Trophoblast cell (in vitro differentiated cells and primary cell): ENCODE measurements at regions not wholly inside any gene's neighbourhood (a gene's known extent, or its start where the extent isn't known, plus 50 kb on each side); places are given as distances from the start of the nearest gene placed in this dataset.
"Not testable (repeated sequence)": the region's sequence is repeated elsewhere in the genome, so short reads cannot be mapped to it uniquely, and the experiment has no call there.

Source experiments
- DNase-seq, 2 donors: peaks; one replicate each; pipeline ENCODE4 v3.0.0-alpha.2; 2016
- H2AFZ ChIP-seq: 2 replicates; pipeline ENCODE4 v1.6.1; 2013; ENCODE audit warnings: low read length, moderate library complexity, mild to moderate bottlenecking; ENCODE audit not compliant: insufficient read depth, poor library complexity
- H2AK5ac ChIP-seq: 2 replicates; pipeline ENCODE4 v1.6.1; 2013; ENCODE audit warnings: mild to moderate bottlenecking, low read length
- H2BK120ac ChIP-seq: 2 replicates; pipeline ENCODE4 v1.6.1; 2013; ENCODE audit warnings: low read length, mild to moderate bottlenecking, moderate library complexity; ENCODE audit not compliant: insufficient read depth, poor library complexity
- H2BK12ac ChIP-seq: 2 replicates; pipeline ENCODE4 v1.6.1; 2013; ENCODE audit warnings: mild to moderate bottlenecking, low read length, moderate library complexity
- H2BK5ac ChIP-seq: 2 replicates; pipeline ENCODE4 v1.6.1; 2013; ENCODE audit warnings: low read length, low read depth, moderate library complexity, mild to moderate bottlenecking; ENCODE audit not compliant: poor library complexity
- H3K14ac ChIP-seq: 2 replicates; pipeline ENCODE4 v1.6.1; 2013; ENCODE audit warnings: mild to moderate bottlenecking, low read length
- H3K18ac ChIP-seq: 2 replicates; pipeline ENCODE4 v1.6.1; 2013; ENCODE audit warnings: mild to moderate bottlenecking, low read length
- H3K23ac ChIP-seq: 2 replicates; pipeline ENCODE4 v1.6.1; 2013; ENCODE audit warnings: low read length
- H3K27ac ChIP-seq: 2 replicates; pipeline ENCODE4 v1.5.1; 2013; ENCODE audit warnings: low read depth, mild to moderate bottlenecking, inconsistent platforms, low read length, moderate library complexity
- H3K27me3 ChIP-seq: 2 replicates; pipeline ENCODE4 v1.6.1; 2013; ENCODE audit warnings: inconsistent platforms, mild to moderate bottlenecking, low read length, moderate library complexity; ENCODE audit not compliant: insufficient read depth
- H3K36me3 ChIP-seq, 2 experiments: 1 replicate in 1 of 2; 2 replicates in 1 of 2; pipeline ENCODE4 v1.6.1; 2013; ENCODE audit warnings: low read length in 2 of 2, mild to moderate bottlenecking in 2 of 2, moderate library complexity in 1 of 2; ENCODE audit not compliant: insufficient read depth in 2 of 2, control insufficient read depth in 1 of 2
- H3K4ac ChIP-seq: 2 replicates; pipeline ENCODE4 v1.6.1; 2013; ENCODE audit warnings: low read depth, mild to moderate bottlenecking, low read length, moderate library complexity
- H3K4me1 ChIP-seq, 2 experiments: 1 replicate in 1 of 2; 2 replicates in 1 of 2; pipeline ENCODE4 v1.6.1; 2013; ENCODE audit warnings: low read length in 2 of 2, mild to moderate bottlenecking in 2 of 2, moderate library complexity in 1 of 2; ENCODE audit not compliant: insufficient read depth in 2 of 2, control insufficient read depth in 1 of 2
- H3K4me2 ChIP-seq: 2 replicates; pipeline ENCODE4 v1.6.1; 2013; ENCODE audit warnings: inconsistent platforms, mild to moderate bottlenecking, low read length, moderate library complexity
- H3K4me3 ChIP-seq: 2 replicates; pipeline ENCODE4 v1.5.1; 2013; ENCODE audit warnings: mild to moderate bottlenecking, low read depth, low read length, inconsistent platforms
- H3K79me1 ChIP-seq: one replicate; pipeline ENCODE4 v1.6.1; 2013; ENCODE audit warnings: low read length
- H3K79me2 ChIP-seq: 2 replicates; pipeline ENCODE4 v1.6.1; 2013; ENCODE audit warnings: low read length, mild to moderate bottlenecking; ENCODE audit not compliant: control insufficient read depth, insufficient read depth, poor library complexity
- H3K9ac ChIP-seq: 2 replicates; pipeline ENCODE4 v1.6.1; 2013; ENCODE audit warnings: mild to moderate bottlenecking, low read length
- H3K9me3 ChIP-seq: 2 replicates; pipeline ENCODE4 v1.6.1; 2013; ENCODE audit warnings: low read depth, mild to moderate bottlenecking, control low read depth, inconsistent platforms, low read length; ENCODE audit not compliant: insufficient read depth
- H4K12ac ChIP-seq: 2 replicates; pipeline ENCODE4 v1.6.1; 2013; ENCODE audit warnings: low read depth, mild to moderate bottlenecking, low read length, moderate library complexity
- H4K8ac ChIP-seq: 2 replicates; pipeline ENCODE4 v1.6.1; 2013; ENCODE audit warnings: low read depth, mild to moderate bottlenecking, low read length, moderate library complexity
- H4K91ac ChIP-seq: one replicate; pipeline ENCODE4 v1.6.1; 2013; ENCODE audit warnings: low read depth, mild to moderate bottlenecking, low read length, moderate library complexity
- WGBS: extraction: QIAGEN DNeasy Blood & Tissue Kit; methylation state at CpG from one replicate; pipeline ENCODE4 v1.1.7; 2013; ENCODE audit warnings: missing lambda C conversion rate; ENCODE audit not compliant: insufficient read length, insufficient coverage; ENCODE audit errors: extremely low coverage; 5-methylcytosine and 5-hydroxymethylcytosine counted together

- no peaks in the 10 kb centered on the region for H3K4me1 ChIP-seq
- no peak overlapping the region for H3K27ac ChIP-seq
- no peaks in the 10 kb centered on the region for H3K27me3 ChIP-seq
- H3K4ac ChIP-seq = no peak overlapping the region
- no peak overlapping the region for H2BK12ac ChIP-seq
- WGBS = no CpG with 5 or more reads among the region's 3 CpGs
- no peak overlapping the region for H3K23ac ChIP-seq
- no peak overlapping the region for H3K4me3 ChIP-seq
- H3K4me2 ChIP-seq = no peak overlapping the region
- H2AK5ac ChIP-seq = no peak overlapping the region
- no peak overlapping the region for H2BK5ac ChIP-seq
- no peaks in the 10 kb centered on the region for H3K79me2 ChIP-seq
- H3K9ac ChIP-seq = no peak overlapping the region
- H2AFZ ChIP-seq = no peak overlapping the region
- H3K18ac ChIP-seq = no peak overlapping the region
- H3K9me3 ChIP-seq = no peaks in the 10 kb centered on the region
- H4K8ac ChIP-seq = no peak overlapping the region
- no peak overlapping the region for H2BK120ac ChIP-seq
- H3K79me1 ChIP-seq = no peaks in the 10 kb centered on the region
- H4K91ac ChIP-seq = no peak overlapping the region
- H3K14ac ChIP-seq = no peak overlapping the region
- no peaks in the 10 kb centered on the region for H3K36me3 ChIP-seq
- no peak overlapping the region for H4K12ac ChIP-seq
- DNase-seq = no peak
These were observed 602.7 kb downstream of the NXPH1 start for GRCh38 chr7:9036080-9036479.

GRCh38 chr7:9071160-9071762, 637.9 kb downstream of the NXPH1 start:
- H3K79me2 ChIP-seq = no peaks in the 10 kb centered on the region
- no peaks in the 10 kb centered on the region for H3K9me3 ChIP-seq
- no CpG with 5 or more reads among the region's 4 CpGs for WGBS
- H2AFZ ChIP-seq = no peak overlapping the region
- H3K9ac ChIP-seq = no peak overlapping the region
- no peak overlapping the region for H4K8ac ChIP-seq
- H3K27ac ChIP-seq = no peak overlapping the region
- H4K12ac ChIP-seq = no peak overlapping the region
- no peaks in the 10 kb centered on the region for H3K79me1 ChIP-seq
- H4K91ac ChIP-seq = no peak overlapping the region
- no peak overlapping the region for H3K23ac ChIP-seq
- no peak overlapping the region for H2BK12ac ChIP-seq
- no peak overlapping the region for H2BK5ac ChIP-seq
- H3K4me1 ChIP-seq = no peaks in the 10 kb centered on the region
- no peak overlapping the region for H2BK120ac ChIP-seq
- H3K14ac ChIP-seq = no peak overlapping the region
- H3K36me3 ChIP-seq = no peaks in the 10 kb centered on the region
- H3K27me3 ChIP-seq = no peaks in the 10 kb centered on the region
- H3K4me3 ChIP-seq = no peak overlapping the region
- H3K4me2 ChIP-seq = no peak overlapping the region
- H3K4ac ChIP-seq = no peak overlapping the region
- no peak overlapping the region for H3K18ac ChIP-seq
- no peak overlapping the region for H2AK5ac ChIP-seq
- DNase-seq = no peak

GRCh38 chr7:9075774-9076173, 642.4 kb downstream of the NXPH1 start:
- not testable (repeated sequence) for H3K79me1 ChIP-seq, H2BK12ac ChIP-seq, H3K14ac ChIP-seq, H2BK120ac ChIP-seq, H4K91ac ChIP-seq, H3K27ac ChIP-seq, H3K9ac ChIP-seq, H2AK5ac ChIP-seq, H3K4me2 ChIP-seq, H3K27me3 ChIP-seq, H3K4me1 ChIP-seq, DNase-seq, H2BK5ac ChIP-seq, H3K18ac ChIP-seq, H3K79me2 ChIP-seq, H4K12ac ChIP-seq, H3K4me3 ChIP-seq, H3K36me3 ChIP-seq, H3K4ac ChIP-seq, H3K23ac ChIP-seq, H4K8ac ChIP-seq, H2AFZ ChIP-seq, H3K9me3 ChIP-seq
- WGBS = no CpG with 5 or more reads among the region's 1 CpG

GRCh38 chr7:9082203-9082602, 648.8 kb downstream of the NXPH1 start:
- Histone ChIP-seq H3K4ac (no peak overlapping the region), H2BK5ac (no peak overlapping the region), H3K36me3 (no peaks in the 10 kb centered on the region), H3K4me1 (no peaks in the 10 kb centered on the region), H2AK5ac (no peak overlapping the region), H2BK120ac (no peak overlapping the region), H3K4me2 (no peak overlapping the region), H3K79me1 (no peaks in the 10 kb centered on the region), H3K9me3 (peaks cover 2% of the 10 kb centered on the region), H4K8ac (no peak overlapping the region), H3K9ac (no peak overlapping the region), H3K23ac (no peak overlapping the region), H3K14ac (no peak overlapping the region), H2AFZ (no peak overlapping the region), H3K18ac (no peak overlapping the region), H3K79me2 (no peaks in the 10 kb centered on the region), H3K4me3 (no peak overlapping the region), H3K27me3 (no peaks in the 10 kb centered on the region), H3K27ac (no peak overlapping the region), H4K12ac (no peak overlapping the region), H2BK12ac (no peak overlapping the region), H4K91ac (no peak overlapping the region)
- peak; percentile 46 to 61 for DNase-seq
- WGBS = no CpG with 5 or more reads among the region's 2 CpGs
